ENCODE measurements at regions not wholly inside any gene's neighbourhood (a gene's known extent, or its start where the extent isn't known, plus 50 kb on each side); places are given as distances from the start of the nearest gene placed in this dataset.
"Not testable (repeated sequence)": the region's sequence is repeated elsewhere in the genome, so short reads cannot be mapped to it uniquely, and the experiment has no call there.

DNA sequence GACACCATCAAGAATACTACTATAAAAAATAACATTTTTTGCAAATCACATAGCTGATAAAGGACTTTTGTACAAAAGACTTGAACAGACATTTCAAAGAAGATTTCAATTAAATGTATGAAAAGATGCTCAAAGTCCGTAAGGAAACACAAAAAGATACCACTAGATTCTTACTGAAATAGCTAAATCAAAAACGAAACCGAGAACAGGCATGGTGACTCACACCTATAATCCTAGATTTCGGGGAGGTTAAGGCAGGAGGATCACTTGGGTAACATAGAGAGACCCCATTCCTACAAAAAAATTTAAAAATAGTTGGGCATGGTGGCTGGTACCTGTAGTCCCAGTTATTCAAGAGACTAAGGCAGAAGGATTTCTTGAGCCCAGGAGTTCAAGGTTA lies 520.2 kb upstream of the GRM3 start:
- in situ Hi-C loops (cut with HindIII; ENCODE audit: low pct_unique_long_range_greater_than_20kb, low sequenced_read_pairs), result no loop called here
- DNase-seq (ENCODE audit: low read depth), result no peak

DNA sequence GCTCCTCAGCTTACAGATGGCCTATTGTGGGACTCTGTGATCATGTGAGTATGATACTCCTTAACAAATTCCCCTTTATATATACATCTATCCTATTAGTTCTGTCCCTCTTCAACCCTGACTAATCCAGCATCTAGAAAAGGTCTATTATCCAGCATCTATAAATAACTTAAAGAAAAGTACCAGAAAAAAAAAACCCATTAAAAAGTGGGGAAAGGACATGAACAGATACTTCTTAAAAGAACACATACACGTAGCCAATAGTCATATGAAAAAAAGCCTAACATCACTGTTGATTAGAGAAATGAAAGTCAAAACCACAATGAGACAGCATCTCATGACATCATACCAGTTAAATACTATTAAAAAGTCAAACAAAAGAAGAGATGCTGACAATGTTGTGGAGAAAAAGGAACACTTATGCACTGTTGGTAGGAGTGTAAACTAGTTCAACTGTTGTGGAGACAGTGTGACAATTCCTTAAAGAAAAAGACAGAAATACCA lies 549.5 kb upstream of the GRM3 start:
- DNase-seq (ENCODE audit: low read depth), result no peak
- in situ Hi-C loops (cut with HindIII; ENCODE audit: low pct_unique_long_range_greater_than_20kb, low sequenced_read_pairs), result no loop called here

DNA sequence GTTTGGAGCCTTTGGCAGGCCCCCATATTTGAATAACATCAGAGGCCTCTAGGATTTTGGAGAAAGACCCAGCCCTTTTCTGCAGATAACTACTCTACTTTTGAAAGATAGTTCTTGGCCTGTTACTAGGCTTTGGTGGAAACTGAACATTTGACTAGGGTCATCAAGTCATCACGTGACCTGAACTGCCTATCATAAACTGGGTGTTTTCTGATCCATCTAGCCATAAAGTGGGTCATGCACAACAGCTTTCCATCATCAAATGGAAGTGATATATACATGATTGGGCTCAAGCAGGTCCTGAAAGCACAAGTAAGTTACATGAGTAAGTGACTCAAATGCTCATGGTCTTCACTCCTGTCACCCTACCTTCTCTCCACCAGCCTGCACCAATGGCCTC lies 552.3 kb upstream of the GRM3 start:
- no peak for DNase-seq (ENCODE audit: low read depth)
- in situ Hi-C loops (cut with HindIII; ENCODE audit: low pct_unique_long_range_greater_than_20kb, low sequenced_read_pairs), result no loop called here

DNA sequence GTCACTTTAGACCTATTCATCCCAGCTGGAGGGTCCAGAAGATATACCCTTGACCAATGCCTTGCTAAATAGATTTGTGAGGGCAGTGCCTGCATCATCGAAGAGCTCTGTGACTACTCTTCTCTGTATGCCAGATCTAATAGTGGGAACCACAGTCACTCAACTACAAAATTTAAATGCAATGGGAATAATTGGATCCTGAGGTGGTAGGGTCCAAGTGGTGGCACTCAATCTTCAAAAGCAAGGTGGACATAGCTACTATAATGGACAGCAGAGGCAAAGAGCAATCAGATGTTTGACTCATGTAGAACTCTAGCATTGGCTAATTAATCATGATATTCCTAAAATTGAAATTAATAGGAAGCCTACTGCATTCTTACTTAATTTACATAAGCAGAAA lies 554.3 kb upstream of the GRM3 start:
- in situ Hi-C loops (cut with HindIII; ENCODE audit: low pct_unique_long_range_greater_than_20kb, low sequenced_read_pairs), result no loop called here
- DNase-seq (ENCODE audit: low read depth), result no peak

DNA sequence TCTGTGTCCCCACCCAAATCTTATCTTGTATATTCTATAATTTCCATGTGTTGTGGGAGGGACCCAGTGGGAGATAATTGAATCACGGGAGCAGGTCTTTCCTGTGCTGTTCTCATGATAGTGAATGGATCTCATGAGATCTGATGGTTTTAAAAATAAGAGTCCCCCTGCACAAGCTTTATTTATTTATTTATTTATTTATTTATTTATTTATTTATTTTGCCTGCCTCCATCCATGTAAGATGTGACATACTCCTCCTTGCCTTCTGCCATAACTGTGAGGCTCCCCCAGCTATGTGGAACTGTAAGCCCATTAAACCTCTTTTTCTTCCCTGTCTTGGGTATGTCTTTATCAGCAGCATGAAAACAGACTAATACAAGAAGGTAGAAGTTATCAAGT lies 579.1 kb upstream of the GRM3 start:
- DNase-seq (ENCODE audit: low read depth); in situ Hi-C loops (cut with HindIII; ENCODE audit: low pct_unique_long_range_greater_than_20kb, low sequenced_read_pairs): not testable (repeated sequence)

DNA sequence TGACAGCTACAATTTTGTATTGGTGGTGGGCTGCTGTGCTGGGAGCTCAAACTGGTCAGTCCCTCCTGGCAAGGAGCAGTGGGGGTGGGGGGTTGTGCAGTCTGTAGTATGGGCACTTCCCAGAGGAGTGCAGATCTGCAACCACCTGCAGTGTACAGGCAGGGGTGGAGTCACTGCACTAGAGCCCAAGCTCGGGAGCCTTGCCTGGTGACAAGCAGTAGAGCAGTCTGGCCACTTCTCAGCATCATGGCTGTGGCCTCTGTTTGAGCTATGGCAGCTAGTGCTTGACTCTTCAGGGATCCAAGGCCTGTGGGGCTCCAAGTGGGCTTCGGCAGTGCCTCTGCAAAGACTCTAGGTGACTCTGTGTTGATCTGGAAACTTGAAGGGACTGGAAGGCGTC lies 585.1 kb upstream of the GRM3 start:
- no peak for DNase-seq (ENCODE audit: low read depth)
- in situ Hi-C loops (cut with HindIII; ENCODE audit: low pct_unique_long_range_greater_than_20kb, low sequenced_read_pairs), result no loop called here

DNA sequence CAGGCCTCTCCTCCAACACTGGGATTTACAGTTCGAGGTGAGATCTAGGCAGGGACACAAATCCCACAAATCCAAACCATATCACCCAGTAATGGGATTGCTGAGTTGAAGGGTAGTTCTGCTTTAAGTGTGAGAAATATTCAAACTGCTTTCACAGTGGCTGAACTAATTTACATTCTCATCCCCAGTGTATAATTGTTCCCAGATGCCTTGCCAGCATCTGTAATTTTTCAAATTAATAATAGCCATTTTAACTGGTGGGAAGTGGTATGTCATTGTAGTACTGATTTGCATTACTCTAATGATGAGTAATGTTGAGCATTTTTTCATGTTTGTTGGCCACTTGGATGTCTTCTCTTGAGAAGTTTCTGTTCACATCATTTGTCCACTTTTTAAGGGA lies 592.8 kb upstream of the GRM3 start:
- DNase-seq (ENCODE audit: low read depth), result no peak
- in situ Hi-C loops (cut with HindIII; ENCODE audit: low pct_unique_long_range_greater_than_20kb, low sequenced_read_pairs), result no loop called here

DNA sequence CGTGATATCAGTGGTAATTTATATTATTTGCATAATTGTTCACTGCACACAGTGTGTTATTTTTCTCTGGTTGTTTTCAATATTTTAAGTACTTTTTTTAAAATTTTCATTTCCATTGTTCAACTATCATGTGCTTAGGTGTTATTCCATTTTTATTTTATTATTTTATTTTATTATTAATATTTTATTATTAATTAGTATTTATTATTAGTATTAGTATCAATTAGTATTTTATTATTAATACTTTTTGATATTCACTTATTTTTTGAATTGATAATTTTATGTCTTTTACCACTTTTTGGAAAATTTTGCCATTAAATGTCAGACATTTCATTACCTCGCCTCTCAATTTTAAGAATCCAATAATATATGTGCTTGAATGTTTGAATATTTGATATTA lies 593.8 kb upstream of the GRM3 start:
- DNase-seq (ENCODE audit: low read depth), result no peak
- in situ Hi-C loops (cut with HindIII; ENCODE audit: low pct_unique_long_range_greater_than_20kb, low sequenced_read_pairs), result no loop called here

DNA sequence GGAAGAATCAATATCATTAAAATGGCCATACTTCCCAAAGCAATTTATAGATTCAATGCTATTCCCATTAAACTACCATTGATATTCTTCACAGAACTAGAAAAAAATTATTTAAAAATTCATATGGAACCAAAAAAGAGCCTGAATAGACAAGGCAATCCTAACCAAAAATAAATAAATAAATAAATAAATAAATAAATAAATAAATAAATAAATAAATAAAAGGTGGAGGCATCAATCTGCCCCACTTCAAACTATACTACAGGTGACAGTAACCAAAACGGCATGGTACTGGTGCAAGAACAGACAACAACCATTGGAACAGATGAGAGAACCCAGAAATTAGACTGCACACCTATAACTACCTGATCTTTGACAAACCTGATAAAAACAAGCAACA lies 598.5 kb upstream of the GRM3 start:
- in situ Hi-C loops (cut with HindIII; ENCODE audit: low pct_unique_long_range_greater_than_20kb, low sequenced_read_pairs); DNase-seq (ENCODE audit: low read depth): not testable (repeated sequence)

DNA sequence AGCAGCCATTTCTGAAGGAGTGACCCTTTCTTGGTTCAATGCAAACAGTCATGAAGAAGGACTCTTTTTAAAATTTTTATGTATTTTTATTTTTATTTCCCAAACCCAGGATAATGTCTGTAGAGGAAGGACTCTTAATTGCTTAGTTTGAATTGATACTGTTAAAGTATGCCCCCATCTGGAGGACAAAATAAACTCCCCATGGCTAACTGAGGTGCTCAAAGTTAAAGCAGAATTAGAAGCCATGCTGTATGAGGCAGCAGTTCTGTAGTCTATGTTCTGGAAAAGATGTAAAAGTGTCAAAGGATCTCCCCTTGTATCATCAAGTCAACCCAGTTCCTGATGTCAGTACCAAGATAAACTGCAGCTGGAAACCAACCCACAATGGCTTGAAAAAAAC lies 617.9 kb upstream of the GRM3 start:
- in situ Hi-C loops (cut with HindIII; ENCODE audit: low pct_unique_long_range_greater_than_20kb, low sequenced_read_pairs), result no loop called here
- DNase-seq (ENCODE audit: low read depth), result no peak

DNA sequence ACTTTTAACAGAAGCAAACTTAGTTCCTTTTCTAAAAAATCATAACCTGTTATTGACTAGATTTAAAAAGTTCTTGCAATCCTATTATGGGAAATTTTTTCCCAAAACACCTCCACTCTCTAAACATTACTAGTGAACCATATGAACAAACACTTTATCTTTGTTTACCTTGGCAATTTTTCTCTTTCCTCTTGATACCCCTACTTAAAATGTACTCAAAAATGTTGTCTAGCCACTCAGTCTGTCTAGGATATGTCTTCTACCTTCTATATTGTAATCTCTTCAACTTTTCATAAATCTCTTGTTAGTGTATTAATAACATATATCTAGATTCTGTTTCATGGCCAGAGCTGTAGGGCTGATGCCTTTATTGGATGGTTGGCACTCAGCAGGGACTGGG lies 630.0 kb upstream of the GRM3 start:
- in situ Hi-C loops (cut with HindIII; ENCODE audit: low pct_unique_long_range_greater_than_20kb, low sequenced_read_pairs), result no loop called here
- no peak for DNase-seq (ENCODE audit: low read depth)

DNA sequence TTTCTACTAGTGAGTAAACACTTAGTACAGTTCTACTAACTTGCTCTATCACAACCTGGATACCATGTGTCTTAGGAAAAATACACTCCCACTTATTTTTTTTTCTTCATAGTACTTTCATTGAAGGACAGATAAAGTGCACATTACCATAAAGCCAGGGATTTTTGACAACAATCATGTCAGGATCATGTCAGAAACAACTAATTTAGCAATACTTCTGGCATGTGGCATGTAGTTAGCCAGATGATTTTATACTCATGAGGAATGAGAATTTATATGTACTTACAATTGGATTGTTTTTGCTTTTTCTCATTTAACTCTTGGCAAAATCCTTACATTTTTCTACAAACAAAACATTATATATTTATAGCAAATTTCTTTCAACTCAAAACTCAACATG lies 630.7 kb upstream of the GRM3 start:
- DNase-seq (ENCODE audit: low read depth), result no peak
- in situ Hi-C loops (cut with HindIII; ENCODE audit: low pct_unique_long_range_greater_than_20kb, low sequenced_read_pairs), result no loop called here

DNA sequence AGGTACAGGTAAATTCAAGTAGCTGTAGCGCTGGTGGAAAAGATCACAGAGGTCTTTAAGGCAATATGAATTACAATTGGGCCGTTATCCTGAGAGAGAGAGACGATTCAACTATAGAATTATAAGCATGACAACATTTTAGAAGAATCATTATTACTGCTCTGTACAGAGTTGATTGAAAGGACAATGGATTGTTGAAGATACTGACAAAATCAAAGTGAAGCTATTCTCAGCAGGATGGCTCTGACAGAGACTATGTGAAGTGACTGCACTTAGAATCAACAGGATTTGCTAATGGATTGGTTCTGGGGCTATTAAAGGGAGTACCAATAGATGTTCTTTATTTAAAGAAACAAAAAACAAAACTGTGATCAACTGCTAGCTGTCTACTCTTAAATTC lies 634.8 kb upstream of the GRM3 start:
- in situ Hi-C loops (cut with HindIII; ENCODE audit: low pct_unique_long_range_greater_than_20kb, low sequenced_read_pairs), result no loop called here
- DNase-seq (ENCODE audit: low read depth), result no peak

DNA sequence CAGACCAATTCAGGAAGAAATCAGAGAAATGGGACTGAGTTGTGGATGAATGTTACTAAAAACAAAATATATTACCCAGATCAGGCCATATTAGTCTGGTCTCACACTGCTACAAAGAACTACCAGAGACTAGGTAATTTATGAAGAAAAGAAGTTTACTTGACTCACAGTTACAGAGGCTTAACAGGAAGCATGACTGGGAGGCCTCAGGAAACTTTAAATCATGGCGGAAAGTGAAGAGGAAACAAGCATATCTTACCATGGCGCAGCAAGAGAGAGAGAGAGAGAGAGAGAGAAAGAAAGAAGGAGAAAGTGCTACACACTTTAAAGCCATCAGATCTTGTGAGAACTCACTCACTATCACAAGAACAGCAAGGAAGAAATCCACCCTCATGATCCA lies 636.8 kb upstream of the GRM3 start:
- in situ Hi-C loops (cut with HindIII; ENCODE audit: low pct_unique_long_range_greater_than_20kb, low sequenced_read_pairs), result no loop called here
- DNase-seq (ENCODE audit: low read depth), result no peak

DNA sequence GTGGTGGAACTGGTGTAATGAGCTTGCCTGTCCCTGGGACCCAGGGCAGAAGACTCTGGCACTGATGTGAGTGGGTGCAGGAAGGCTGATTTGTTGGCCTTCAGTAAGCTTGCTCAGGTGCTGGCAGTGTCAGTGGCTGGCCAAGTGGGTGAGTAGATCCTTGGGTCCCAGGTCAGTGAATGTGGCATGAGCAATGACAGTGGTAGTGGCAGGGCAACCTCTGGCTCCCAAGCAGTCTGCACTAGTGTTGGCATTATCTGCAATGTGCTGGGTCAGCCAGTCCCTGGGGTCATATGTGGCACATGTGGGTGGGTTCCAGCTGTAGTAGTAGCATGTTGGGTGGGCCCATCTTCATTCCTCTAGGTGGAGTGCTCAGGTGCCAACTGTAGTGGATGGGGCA lies 640.9 kb upstream of the GRM3 start:
- in situ Hi-C loops (cut with HindIII; ENCODE audit: low pct_unique_long_range_greater_than_20kb, low sequenced_read_pairs), result no loop called here
- no peak for DNase-seq (ENCODE audit: low read depth)

DNA sequence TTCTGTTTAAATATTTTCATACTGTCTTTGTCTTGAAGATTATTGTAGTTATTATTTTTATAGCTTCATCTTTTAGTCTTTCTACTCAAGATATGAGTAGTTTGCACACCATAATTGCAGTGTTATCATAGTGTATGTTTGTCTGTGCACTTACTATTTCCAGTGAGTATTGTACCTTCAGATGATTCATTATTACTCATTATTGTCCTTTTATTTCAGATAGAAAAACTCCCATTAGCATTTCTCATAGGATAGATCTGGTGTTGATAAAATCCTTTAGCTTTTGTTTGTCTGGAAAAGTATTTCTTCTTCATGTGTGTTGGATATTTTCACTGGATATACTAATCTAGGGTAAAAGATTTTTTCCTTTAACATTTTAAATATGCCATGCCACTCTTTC lies 646.2 kb upstream of the GRM3 start:
- in situ Hi-C loops (cut with HindIII; ENCODE audit: low pct_unique_long_range_greater_than_20kb, low sequenced_read_pairs), result no loop called here
- no peak for DNase-seq (ENCODE audit: low read depth)

DNA sequence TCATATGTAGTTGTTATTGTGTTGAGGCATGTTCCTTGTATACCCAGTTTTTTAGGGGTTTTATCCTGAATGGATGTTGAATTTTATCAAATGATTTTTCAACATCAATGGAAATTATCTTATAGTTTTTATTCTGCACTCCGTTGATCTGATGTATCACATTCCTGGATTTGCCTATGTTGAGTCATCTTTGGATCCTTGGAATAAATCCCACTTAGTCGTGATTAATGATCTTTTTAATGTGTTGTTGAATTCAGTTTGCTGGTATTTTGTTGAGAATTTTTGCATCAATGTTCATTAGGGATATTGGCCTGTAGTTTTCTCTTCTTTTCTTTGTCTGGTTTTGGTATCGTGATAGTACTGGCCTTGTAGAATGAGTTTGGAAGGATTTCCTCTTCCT lies 648.6 kb upstream of the GRM3 start:
- DNase-seq (ENCODE audit: low read depth), result no peak
- in situ Hi-C loops (cut with HindIII; ENCODE audit: low pct_unique_long_range_greater_than_20kb, low sequenced_read_pairs), result no loop called here

DNA sequence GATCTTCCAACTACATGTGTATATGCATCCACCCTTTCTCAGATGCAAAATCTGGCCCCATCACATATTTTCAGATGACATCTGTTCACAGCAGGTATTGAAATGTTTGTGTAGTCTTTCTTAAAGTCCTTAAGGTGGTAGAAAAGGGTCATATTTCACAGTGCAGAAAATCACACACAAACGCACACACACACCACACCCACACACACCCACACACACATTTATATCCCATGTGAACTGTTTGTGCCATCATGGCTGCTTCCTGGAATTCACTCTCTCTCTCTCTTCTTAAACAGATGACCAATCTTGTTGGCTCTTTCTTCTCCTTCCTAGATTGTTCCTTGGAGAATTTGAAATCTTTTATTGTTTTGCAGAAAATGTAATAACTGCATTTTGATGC lies 663.0 kb upstream of the GRM3 start:
- no peak for DNase-seq (ENCODE audit: low read depth)
- in situ Hi-C loops (cut with HindIII; ENCODE audit: low pct_unique_long_range_greater_than_20kb, low sequenced_read_pairs), result no loop called here

DNA sequence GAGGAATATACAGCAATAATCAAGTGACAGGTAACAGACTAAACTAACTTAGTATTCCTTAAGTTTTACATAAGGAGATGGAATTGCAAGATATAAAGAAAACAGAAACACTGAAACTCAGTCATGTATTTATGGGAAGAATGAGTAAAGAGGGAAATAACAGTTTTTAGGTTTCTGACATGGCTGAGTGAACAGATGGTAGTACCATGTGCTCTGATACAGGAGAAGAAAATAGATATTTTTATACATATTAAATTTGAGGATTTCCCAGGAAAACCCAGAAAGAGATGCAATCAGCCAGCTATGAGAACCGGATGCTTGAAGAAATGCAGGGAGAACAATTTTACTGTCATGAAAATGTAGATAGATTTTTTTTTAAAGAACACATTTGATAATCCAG lies 669.5 kb upstream of the GRM3 start:
- in situ Hi-C loops (cut with HindIII; ENCODE audit: low pct_unique_long_range_greater_than_20kb, low sequenced_read_pairs), result no loop called here
- DNase-seq (ENCODE audit: low read depth), result no peak

DNA sequence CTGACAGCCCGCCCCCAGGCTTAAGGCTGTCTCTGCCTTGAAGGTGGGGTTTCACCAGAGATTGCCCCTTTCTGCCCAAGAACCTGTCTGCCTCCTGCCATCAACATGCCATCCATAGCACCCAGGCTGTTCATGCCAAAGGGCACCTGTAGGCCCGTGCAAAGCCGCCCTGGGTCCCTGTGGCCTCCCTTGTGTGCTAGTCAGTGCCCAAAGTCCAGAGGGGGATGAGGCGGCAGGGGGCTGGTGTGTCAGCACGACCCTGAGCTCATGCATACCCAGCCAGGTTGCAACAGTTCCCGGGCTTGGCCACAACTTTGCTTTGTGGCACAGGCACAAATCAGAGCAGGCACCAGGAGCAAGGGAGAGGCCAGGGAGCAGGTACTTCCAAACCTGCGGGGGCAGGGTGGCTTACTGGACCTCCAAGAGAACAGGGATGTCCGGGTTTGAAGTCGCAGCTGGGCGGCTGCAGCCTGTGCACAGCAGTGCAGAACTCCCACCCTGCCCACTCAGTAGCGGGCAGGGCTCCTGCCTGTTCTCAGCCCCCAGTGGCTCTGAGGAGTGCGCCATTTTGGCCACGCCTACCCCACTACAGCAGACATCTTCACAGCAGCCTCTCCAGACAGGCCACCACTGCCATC lies 671.1 kb upstream of the GRM3 start:
- no peak for DNase-seq (ENCODE audit: low read depth)
- in situ Hi-C loops (cut with HindIII; ENCODE audit: low pct_unique_long_range_greater_than_20kb, low sequenced_read_pairs), result no loop called here

DNA sequence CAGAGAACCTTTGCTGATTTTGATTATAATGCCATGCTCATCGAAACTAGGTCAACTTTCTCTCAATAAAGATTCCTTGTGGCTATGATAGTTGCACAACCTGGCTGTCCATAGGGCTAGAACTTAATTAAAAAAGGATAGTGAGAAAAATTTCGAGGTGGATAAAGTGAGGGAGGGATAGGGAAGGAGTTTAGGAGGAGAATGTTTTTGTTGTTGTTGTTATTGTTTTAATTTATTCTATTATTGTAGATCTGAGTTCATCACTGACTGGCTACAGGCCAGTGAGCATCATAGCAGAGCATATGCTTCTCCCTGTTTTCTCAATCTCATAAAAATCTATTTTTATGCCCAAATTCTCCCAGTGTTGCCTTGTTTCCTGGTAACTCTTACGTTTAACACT lies 688.7 kb upstream of the GRM3 start:
- no peak for DNase-seq (ENCODE audit: low read depth)
- in situ Hi-C loops (cut with HindIII; ENCODE audit: low pct_unique_long_range_greater_than_20kb, low sequenced_read_pairs), result no loop called here

Data from Caki2 (cell line).